Stomach (tissue), 8 donors: ENCODE measurements at regions not wholly inside any gene's neighbourhood (a gene's known extent, or its start where the extent isn't known, plus 50 kb on each side); places are given as distances from the start of the nearest gene placed in this dataset.

Experiments
- DNase-seq, 2 donors: peaks; one replicate each; pipeline versions ENCODE4 v3.0.0 to v3.0.0-alpha.2; 2013 to 2019
- H3K27ac ChIP-seq, 5 donors: fragments of 200-600 bp in 4 of 5; sonication (generic) in 4 of 5; one replicate each; pipeline ENCODE4 v1.5.1; 2013 to 2019; ENCODE audit warnings: mild to moderate bottlenecking in 1 of 5, moderate library complexity in 1 of 5
- H3K27me3 ChIP-seq, 3 donors: fragments of 200-600 bp; sonication (generic); one replicate each; pipeline ENCODE4 v1.5.1; 2017 to 2019; ENCODE audit warnings: mixed run types in 1 of 3
- H3K36me3 ChIP-seq, 4 donors: fragments of 200-600 bp; sonication (generic); 1 replicate in 3 of 4; 2 replicates in 1 of 4; pipeline ENCODE4 v1.5.1; 2016 to 2019
- H3K4me1 ChIP-seq, 4 donors: fragments of 200-600 bp; sonication (generic); one replicate each; pipeline ENCODE4 v1.5.1; 2016 to 2019
- H3K4me3 ChIP-seq, 4 donors: fragments of 200-600 bp; sonication (generic) in 3 of 4; one replicate each; pipeline ENCODE4 v1.5.1; 2016 to 2019; ENCODE audit warnings: mild to moderate bottlenecking in 1 of 4
- H3K9me3 ChIP-seq, 4 donors: fragments of 200-600 bp; sonication (generic); one replicate each; pipeline ENCODE4 v1.5.1; 2016 to 2019
- EP300 ChIP-seq: sonication (generic); formaldehyde crosslinking; IDR thresholded peaks from one replicate; pipeline ENCODE4 v1.6.1; 2017; ENCODE audit warnings: antibody characterized with exemption
- POLR2A ChIP-seq, 4 donors: fragments of 450-650 bp; IDR thresholded peaks; one replicate each; pipeline ENCODE4 v1.6.1; 2016; ENCODE audit warnings: antibody characterized with exemption in 4 of 4, control low read depth in 2 of 4, mild to moderate bottlenecking in 1 of 4, moderate library complexity in 1 of 4
- POLR2AphosphoS5 ChIP-seq, 3 donors: sonication (generic); formaldehyde crosslinking; IDR thresholded peaks; one replicate each; pipeline ENCODE4 v1.6.1; 2016; ENCODE audit warnings: antibody characterized with exemption in 3 of 3
- WGBS, 5 donors: extraction: QIAGEN DNeasy Blood & Tissue Kit in 3 of 5; methylation state at CpG; one replicate each; pipeline versions ENCODE4 v1.1.5 to v1.1.7; 2013 to 2018; 5-methylcytosine and 5-hydroxymethylcytosine counted together
- intact Hi-C: fragments of 100-400 bp; cut with DNase I; formaldehyde crosslinking; loops from one replicate; pipeline ENCODE4 v1.15.1; 2023; ENCODE audit warnings: low total_unique reads
- TF ChIP-seq, protein P1 (sequence below), 7 experiments: fragments of 450-650 bp in 4 of 7; fragments of 200-600 bp in 3 of 7; sonication (generic) in 3 of 7; IDR thresholded peaks; one replicate each; pipeline ENCODE4 v1.5.1; 2016 to 2019; ENCODE audit warnings: antibody characterized with exemption in 7 of 7, control low read depth in 2 of 7, mild to moderate bottlenecking in 1 of 7
- donor health status: healthy with polysubstance abuse.
- donor health status: Bipolar disorder and iron deficiency.
- donor health status: healthy.

DNA sequence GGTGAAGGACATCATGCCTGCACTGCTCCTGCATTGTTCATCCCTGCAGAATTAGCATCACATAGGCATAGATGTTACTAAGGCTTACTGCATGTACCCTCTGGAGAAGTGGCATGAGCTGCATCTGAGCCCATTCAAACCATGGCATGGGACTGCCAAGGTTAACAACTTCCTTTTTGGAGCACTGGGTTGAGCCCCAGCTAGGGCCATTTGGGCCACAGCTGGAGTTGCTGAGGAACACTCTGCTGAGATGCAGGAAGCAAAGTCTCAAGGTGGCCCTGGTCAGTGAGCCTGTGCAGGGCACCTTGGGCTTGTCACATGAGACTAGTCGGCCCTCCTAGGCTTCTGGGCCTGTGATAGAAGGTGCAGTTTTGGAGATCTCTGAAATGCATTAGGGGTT is 511.2 kb downstream of the C12orf50 start:
- no peaks in the 10 kb centered on the region for H3K36me3 ChIP-seq
- DNase-seq, result no peak
- no peaks in the 10 kb centered on the region for H3K9me3 ChIP-seq
- H3K4me3 ChIP-seq, result no peak overlapping the region
- WGBS, 5 donors, result 75 to 90% (median 89%) methylated on average over 1 of the region's 1 CpG
- TF ChIP-seq, protein P1, sequence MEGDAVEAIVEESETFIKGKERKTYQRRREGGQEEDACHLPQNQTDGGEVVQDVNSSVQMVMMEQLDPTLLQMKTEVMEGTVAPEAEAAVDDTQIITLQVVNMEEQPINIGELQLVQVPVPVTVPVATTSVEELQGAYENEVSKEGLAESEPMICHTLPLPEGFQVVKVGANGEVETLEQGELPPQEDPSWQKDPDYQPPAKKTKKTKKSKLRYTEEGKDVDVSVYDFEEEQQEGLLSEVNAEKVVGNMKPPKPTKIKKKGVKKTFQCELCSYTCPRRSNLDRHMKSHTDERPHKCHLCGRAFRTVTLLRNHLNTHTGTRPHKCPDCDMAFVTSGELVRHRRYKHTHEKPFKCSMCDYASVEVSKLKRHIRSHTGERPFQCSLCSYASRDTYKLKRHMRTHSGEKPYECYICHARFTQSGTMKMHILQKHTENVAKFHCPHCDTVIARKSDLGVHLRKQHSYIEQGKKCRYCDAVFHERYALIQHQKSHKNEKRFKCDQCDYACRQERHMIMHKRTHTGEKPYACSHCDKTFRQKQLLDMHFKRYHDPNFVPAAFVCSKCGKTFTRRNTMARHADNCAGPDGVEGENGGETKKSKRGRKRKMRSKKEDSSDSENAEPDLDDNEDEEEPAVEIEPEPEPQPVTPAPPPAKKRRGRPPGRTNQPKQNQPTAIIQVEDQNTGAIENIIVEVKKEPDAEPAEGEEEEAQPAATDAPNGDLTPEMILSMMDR (IDR thresholded peaks at IDR 0.05), result no peak
- H3K4me1 ChIP-seq, result no peaks in the 10 kb centered on the region
- H3K27me3 ChIP-seq, result no peaks in the 10 kb centered on the region
- intact Hi-C loops, result no loop called here
- H3K27ac ChIP-seq, result no peak overlapping the region

DNA sequence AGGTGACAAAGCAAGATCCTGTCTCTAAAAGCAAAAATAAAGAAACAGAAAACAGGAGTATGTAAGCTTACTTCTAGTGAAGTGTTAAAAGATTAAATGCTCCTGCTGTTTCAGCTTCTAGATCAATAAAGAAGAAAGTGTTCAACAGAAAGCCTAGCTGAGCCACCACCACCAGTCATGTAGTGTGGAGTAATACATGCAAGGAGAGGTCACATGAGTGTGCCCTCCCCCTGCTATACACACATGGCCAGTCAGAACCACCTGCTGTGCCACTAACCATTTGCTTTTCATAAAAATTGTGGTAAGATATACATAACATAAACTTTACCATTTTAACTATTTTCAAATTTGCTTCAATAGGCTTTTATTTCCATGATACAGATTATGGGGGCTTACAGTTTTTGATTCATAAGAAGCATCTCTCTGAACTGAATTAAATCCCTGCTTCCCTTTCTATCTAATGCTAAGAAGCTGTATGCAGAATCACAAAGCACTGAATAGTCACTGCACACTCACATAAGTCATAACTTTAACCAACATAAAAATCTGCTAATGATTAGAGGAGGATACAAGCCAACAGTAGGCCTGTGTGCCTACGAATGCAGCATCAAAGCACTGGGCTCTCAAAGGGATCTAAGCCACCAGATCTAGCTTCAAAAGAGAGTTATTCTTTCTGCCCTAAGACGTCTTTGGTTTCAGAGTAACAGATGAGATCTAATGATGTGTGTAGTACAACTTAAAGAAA is 515.5 kb downstream of the C12orf50 start:
- H3K4me3 ChIP-seq, result no peak overlapping the region
- H3K27ac ChIP-seq, result no peak overlapping the region
- intact Hi-C loops, result no loop called here
- 63 to 76% (median 68%) methylated on average over 2 of the region's 2 CpGs for WGBS, 5 donors
- TF ChIP-seq, protein P1 (IDR thresholded peaks at IDR 0.05), result no peak
- TF ChIP-seq POLR2A (IDR thresholded peaks at IDR 0.05), result no peak
- TF ChIP-seq POLR2AphosphoS5 (IDR thresholded peaks at IDR 0.05), result no peak
- TF ChIP-seq EP300, result no peak
- no peaks in the 10 kb centered on the region for H3K9me3 ChIP-seq
- H3K27me3 ChIP-seq, result no peaks in the 10 kb centered on the region
- H3K4me1 ChIP-seq, result no peaks in the 10 kb centered on the region
- peak in 1 of 2 donors; percentile 6 for DNase-seq
- no peaks in the 10 kb centered on the region for H3K36me3 ChIP-seq

DNA sequence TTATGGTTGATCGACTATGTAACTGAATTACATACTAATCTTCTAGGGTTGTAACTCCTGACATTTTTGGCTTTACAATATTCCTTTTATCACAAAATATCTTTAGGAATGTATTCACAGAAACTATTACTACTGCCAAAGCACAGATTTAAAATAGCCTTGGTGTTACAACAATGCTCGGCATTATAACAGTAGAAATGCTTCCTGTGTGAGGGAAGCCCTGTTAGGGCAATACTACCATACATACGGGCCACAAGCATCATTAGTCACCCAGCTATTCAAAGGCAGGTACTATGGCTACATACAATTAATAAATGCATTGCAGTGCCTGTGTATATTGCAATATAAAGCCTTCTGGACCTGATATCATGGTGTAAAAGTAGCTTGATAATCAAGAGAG is 517.8 kb downstream of the C12orf50 start:
- Histone ChIP-seq H3K36me3 (no peaks in the 10 kb centered on the region), H3K4me3 (no peak overlapping the region), H3K9me3 (no peaks in the 10 kb centered on the region), H3K27me3 (no peaks in the 10 kb centered on the region), H3K4me1 (no peaks in the 10 kb centered on the region), H3K27ac (no peak overlapping the region)
- TF ChIP-seq EP300 (no peak), POLR2AphosphoS5 (IDR thresholded peaks at IDR 0.05) (no peak), POLR2A (IDR thresholded peaks at IDR 0.05) (no peak)
- TF ChIP-seq, protein P1 (IDR thresholded peaks at IDR 0.05), result no peak
- WGBS, 5 donors, result 54 to 64% (median 55%) methylated on average over 3 of the region's 3 CpGs
- DNase-seq, result no peak
- intact Hi-C loops, result no loop called here

DNA sequence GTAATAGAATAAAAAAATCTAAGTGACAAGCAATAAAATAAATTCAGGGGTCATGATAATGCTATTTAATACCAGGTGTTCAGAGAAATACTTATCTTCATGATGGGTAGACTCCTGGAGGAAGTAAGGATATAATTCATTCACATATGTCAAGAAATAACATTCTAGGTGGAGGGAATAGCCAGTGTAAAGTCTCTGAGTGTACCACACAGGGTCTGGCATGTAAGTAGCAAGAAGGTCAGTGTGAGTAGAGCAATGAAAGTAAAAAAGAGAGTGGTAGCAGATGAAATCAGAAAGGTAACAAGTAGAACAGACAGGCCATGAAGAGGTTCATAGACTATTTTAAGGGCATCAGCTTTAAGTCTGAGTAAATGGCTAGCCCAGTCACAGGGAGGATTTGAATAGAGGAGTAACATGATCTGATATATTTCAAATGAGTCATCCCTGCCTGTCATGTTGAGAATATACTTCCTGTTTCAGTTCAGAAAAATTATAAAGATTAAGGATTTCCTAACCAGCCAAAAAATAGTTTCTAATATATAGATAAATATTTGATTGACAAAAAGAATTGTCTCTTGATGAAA is 519.9 kb downstream of the C12orf50 start:
- no peak for TF ChIP-seq EP300
- no peak for TF ChIP-seq POLR2AphosphoS5 (IDR thresholded peaks at IDR 0.05)
- TF ChIP-seq, protein P1 (IDR thresholded peaks at IDR 0.05), result no peak
- TF ChIP-seq POLR2A (IDR thresholded peaks at IDR 0.05), result no peak
- H3K9me3 ChIP-seq, result no peaks in the 10 kb centered on the region
- H3K36me3 ChIP-seq, result no peaks in the 10 kb centered on the region
- H3K4me3 ChIP-seq, result no peak overlapping the region
- H3K27ac ChIP-seq, result no peak overlapping the region
- no peaks in the 10 kb centered on the region for H3K4me1 ChIP-seq
- intact Hi-C loops, result no loop called here
- no peak for DNase-seq
- H3K27me3 ChIP-seq, result no peaks in the 10 kb centered on the region
